HCT116 (cell line): ENCODE measurements at regions not wholly inside any gene's neighbourhood (a gene's known extent, or its start where the extent isn't known, plus 50 kb on each side); places are given as distances from the start of the nearest gene placed in this dataset.

ENCODE experiments used
- ATAC-seq: fragments of 200-7000 bp; cut with Tn5 transposase; 2 replicates; pipeline ENCODE4 v1.9.1; 2020; ENCODE audit warnings: mild to moderate bottlenecking, moderate library complexity
- BruUV-seq: library from RNA; stranded (reverse); fragments of 400-500 nt; replicated peaks from 2 replicates; lab custom pipeline; 2021; lab: Mats Ljungman, UMichigan
- CTCF ChIA-PET: fragments of 300-600 bp; sonication (Branson Sonifier 250); formaldehyde crosslinking; loops from one replicate; lab custom pipeline; 2021; ENCODE audit warnings: antibody characterized with exemption; lab: Charles Lee
- POLR2A ChIA-PET: fragments of 300-600, 350-600 bp; sonication (Branson Sonifier 250); formaldehyde crosslinking; loops from one replicate; lab custom pipeline; 2021; ENCODE audit warnings: antibody characterized with exemption; lab: Charles Lee
- RAD21 ChIA-PET, 2 experiments: fragments of 300-600 bp; sonication (Branson Sonifier 250); formaldehyde crosslinking; loops; one replicate each; lab custom pipeline; 2023; ENCODE audit warnings: low total read pairs in 2 of 2; ENCODE audit not compliant: uncharacterized antibody in 2 of 2, unreplicated experiment in 2 of 2, low non-redundant PET in 1 of 2; lab: Charles Lee
- DNase-seq: peaks from one replicate; pipeline ENCODE4 v3.0.0-alpha.2; 2010; ENCODE audit warnings: low read depth, low spot score
- H2AFZ ChIP-seq: fragments of 200-600 bp; shearing (Covaris generic), sonication (generic); 2 replicates; pipeline ENCODE4 v1.6.1; 2017; ENCODE audit warnings: low read depth, mixed run types, mixed read lengths, antibody characterized with exemption, low read length; ENCODE audit not compliant: poor library complexity, severe bottlenecking
- H3K27ac ChIP-seq: 2 replicates; pipeline ENCODE4 v1.5.1; 2012; ENCODE audit warnings: low read depth, low read length
- H3K27me3 ChIP-seq: fragments of 200-600 bp; sonication (generic); 2 replicates; pipeline ENCODE4 v1.6.1; 2016; ENCODE audit warnings: mixed run types, low read length, mixed read lengths; ENCODE audit not compliant: insufficient read depth
- H3K36me3 ChIP-seq, 2 experiments: fragments of 200-500 bp in 1 of 2; fragments of 200-600 bp in 1 of 2; sonication (Bioruptor generic) in 1 of 2; sonication (generic) in 1 of 2; 2 replicates each; pipeline versions ENCODE4 v1.5.1 to v1.6.1; 2014 to 2016; ENCODE audit warnings: low read length in 2 of 2, inconsistent platforms in 1 of 2, mixed read lengths in 1 of 2, mixed run types in 1 of 2; ENCODE audit not compliant: insufficient read depth in 2 of 2, control insufficient read depth in 1 of 2
- H3K4me1 ChIP-seq, 2 experiments: fragments of 200-600 bp in 1 of 2; sonication (generic) in 1 of 2; 2 replicates each; pipeline versions ENCODE4 v1.5.1 to v1.6.1; 2012 to 2017; ENCODE audit warnings: low read length in 2 of 2, inconsistent platforms in 1 of 2, mild to moderate bottlenecking in 1 of 2, mixed read lengths in 1 of 2, mixed run types in 1 of 2, moderate library complexity in 1 of 2; ENCODE audit not compliant: insufficient read depth in 2 of 2, control insufficient read depth in 1 of 2
- H3K4me2 ChIP-seq: fragments of 200-600 bp; sonication (generic); 2 replicates; pipeline ENCODE4 v1.6.1; 2017; ENCODE audit warnings: mixed run types, low read length, mixed read lengths
- H3K4me3 ChIP-seq, 2 experiments: fragments of 200-600 bp in 1 of 2; sonication (generic) in 1 of 2; replicated peaks in 1 of 2; 2 replicates each; pipeline ENCODE4 v1.5.1; 2011 to 2016; ENCODE audit warnings: low read length in 2 of 2, control low read depth in 1 of 2, low read depth in 1 of 2, mild to moderate bottlenecking in 1 of 2, mixed read lengths in 1 of 2, mixed run types in 1 of 2
- H3K79me2 ChIP-seq: fragments of 200-600 bp; sonication (generic); 2 replicates; pipeline ENCODE4 v1.6.1; 2017; ENCODE audit warnings: mild to moderate bottlenecking, mixed run types, low read length, moderate library complexity, mixed read lengths; ENCODE audit not compliant: insufficient read depth
- H3K9ac ChIP-seq: fragments of 200-600 bp; sonication (generic); 2 replicates; pipeline ENCODE4 v1.6.1; 2016; ENCODE audit warnings: low read length, mixed read lengths
- H3K9me2 ChIP-seq: fragments of 200-600 bp; sonication (generic), shearing (Covaris generic); 2 replicates; pipeline ENCODE4 v1.6.1; 2017; ENCODE audit warnings: mixed run types, mild to moderate bottlenecking, moderate library complexity; ENCODE audit not compliant: insufficient read depth
- H3K9me3 ChIP-seq, 2 experiments: fragments of 200-500 bp in 1 of 2; fragments of 200-600 bp in 1 of 2; sonication (Bioruptor generic) in 1 of 2; sonication (generic) in 1 of 2; 2 replicates each; pipeline ENCODE4 v1.6.1; 2014 to 2017; ENCODE audit warnings: low read length in 2 of 2, mixed read lengths in 2 of 2, inconsistent platforms in 1 of 2, low read depth in 1 of 2, mild to moderate bottlenecking in 1 of 2, mixed run types in 1 of 2, moderate library complexity in 1 of 2; ENCODE audit not compliant: control insufficient read depth in 1 of 2, insufficient read depth in 1 of 2
- H4K20me1 ChIP-seq: fragments of 200-600 bp; sonication (generic), shearing (Covaris generic); 2 replicates; pipeline ENCODE4 v1.6.1; 2017; ENCODE audit warnings: mixed run types, mild to moderate bottlenecking, moderate library complexity; ENCODE audit not compliant: insufficient read depth
- CTCF ChIP-seq, 3 experiments: fragments of 200-600 bp in 1 of 3; sonication (generic) in 1 of 3; IDR thresholded peaks in 2 of 3; conservative IDR thresholded peaks in 1 of 3; 2 replicates each; pipeline ENCODE4 v1.5.1; 2012 to 2017; ENCODE audit warnings: low read depth in 2 of 3, low read length in 2 of 3, antibody characterized with exemption in 1 of 3, borderline replicate concordance in 1 of 3, control low read depth in 1 of 3, mild to moderate bottlenecking in 1 of 3, mixed read lengths in 1 of 3, mixed run types in 1 of 3, moderate library complexity in 1 of 3; ENCODE audit not compliant: insufficient read depth in 1 of 3
- EZH2 ChIP-seq: fragments of 200-600 bp; sonication (generic); IDR thresholded peaks from 2 replicates; pipeline ENCODE4 v1.6.1; 2017; ENCODE audit warnings: antibody characterized with exemption, mixed run types
- POLR2A ChIP-seq: IDR thresholded peaks from 2 replicates; pipeline ENCODE4 v1.7.0; 2011; ENCODE audit warnings: borderline replicate concordance; ENCODE audit not compliant: insufficient read depth, insufficient read length; ENCODE audit errors: extremely low read depth
- POLR2AphosphoS5 ChIP-seq: IDR thresholded peaks from 2 replicates; pipeline ENCODE4 v1.6.1; 2011; ENCODE audit warnings: mild to moderate bottlenecking, low read depth, low read length, moderate library complexity
- RAD21 ChIP-seq: IDR thresholded peaks from 2 replicates; pipeline ENCODE4 v1.6.1; 2012; ENCODE audit warnings: low read depth, mild to moderate bottlenecking
- REST ChIP-seq: IDR thresholded peaks from 2 replicates; pipeline ENCODE4 v1.6.1; 2012; ENCODE audit warnings: low read depth
- TCF7L2 ChIP-seq: IDR thresholded peaks from 2 replicates; pipeline ENCODE4 v1.7.0; 2011; ENCODE audit warnings: borderline replicate concordance, inconsistent platforms; ENCODE audit not compliant: insufficient read depth, insufficient read length; ENCODE audit errors: extremely low read depth
- YY1 ChIP-seq: IDR thresholded peaks from 2 replicates; pipeline ENCODE4 v1.6.1; 2011; ENCODE audit warnings: low read length, low read depth, moderate library complexity, mild to moderate bottlenecking; ENCODE audit not compliant: insufficient replicate concordance; ENCODE audit errors: extremely low read depth
- ZFX ChIP-seq: fragments of 450-650 bp; IDR thresholded peaks from 2 replicates; pipeline ENCODE4 v1.6.1; 2017
- intact Hi-C: fragments of 100-400 bp; cut with micrococcal nuclease; formaldehyde crosslinking; loops from 2 replicates; pipeline ENCODE4 v1.10.0; 2022

- Histone ChIP-seq H3K36me3 (no peaks in the 10 kb centered on the region), H3K9me2 (no peaks in the 10 kb centered on the region), H3K4me1 (no peaks in the 10 kb centered on the region), H3K79me2 (no peaks in the 10 kb centered on the region), H3K9me3 (no peaks in the 10 kb centered on the region), H3K27me3 (no peaks in the 10 kb centered on the region), H3K27ac (no peak overlapping the region), H4K20me1 (no peaks in the 10 kb centered on the region), H2AFZ (no peak overlapping the region), H3K9ac (no peak overlapping the region), H3K4me3 (no peak overlapping the region), H3K4me2 (no peak overlapping the region)
- ATAC-seq (peak; percentile 70), DNase-seq (peak; percentile 31)
- RAD21 ChIA-PET, result interaction anchor here in 1 of 2 experiments (0.6 to 1.3 kb wide), 2 partner anchors 357 to 658 kb away, joined by 3 to 5 read pairs; no protein-coding TSS in a partner anchor
- CTCF ChIA-PET, result interaction anchor here (0.8 to 2.5 kb wide), 4 partner anchors 151 to 514 kb away, joined by 3 to 21 read pairs (median 5); no protein-coding TSS in a partner anchor
- intact Hi-C loops, result loop anchor here (2.0 to 10.0 kb wide), 4 partner anchors 418 to 1378 kb away; no protein-coding TSS in a partner anchor
- no TSS peak for BruUV-seq
- POLR2A ChIA-PET, result interaction anchor here (1.1 kb wide), 1 partner anchor 359 kb away, joined by 4 read pairs; no protein-coding TSS in a partner anchor
- no peak for TF ChIP-seq EZH2
- TF ChIP-seq POLR2AphosphoS5, result no peak
- no peak for TF ChIP-seq YY1
- TF ChIP-seq ZFX, result no peak
- TF ChIP-seq RAD21, result peak; percentile 71
- peak; percentile 40 to 71 (median 50); a peak in 5 of 6 replicates for TF ChIP-seq CTCF (IDR thresholded peaks at IDR 0.05 in 2 of 3, conservative IDR thresholded peaks at IDR 0.05 in 1 of 3; ENCODE audit: borderline replicate concordance in 1 of 3, insufficient read depth in 1 of 3, low read depth in 2 of 3, low read length in 2 of 3)
- TF ChIP-seq TCF7L2, result no peak
- TF ChIP-seq REST, result no peak
- no peak for TF ChIP-seq POLR2A
These were observed 166.7 kb downstream of the ADGRL4 start for GRCh38 chr1:78839704-78840277.
